Loucy (cell line): ENCODE measurements at regions not wholly inside any gene's neighbourhood (a gene's known extent, or its start where the extent isn't known, plus 50 kb on each side); places are given as distances from the start of the nearest gene placed in this dataset.

Source experiments
- H2AFZ ChIP-seq: fragments of 200-600 bp; sonication (generic); 2 replicates; pipeline ENCODE4 v1.6.0; 2016; ENCODE audit warnings: antibody characterized with exemption, mild to moderate bottlenecking, low read length, moderate library complexity
- H3F3A ChIP-seq: fragments of 200-600 bp; 2 replicates; pipeline ENCODE4 v1.6.0; 2016; ENCODE audit warnings: antibody characterized with exemption, low read depth, mild to moderate bottlenecking
- H3K27me3 ChIP-seq: fragments of 200-600 bp; sonication (generic); 2 replicates; pipeline ENCODE4 v1.6.1; 2014; ENCODE audit warnings: low read length, mild to moderate bottlenecking; ENCODE audit not compliant: insufficient read depth, poor library complexity, severe bottlenecking
- H3K36me3 ChIP-seq: fragments of 200-600 bp; sonication (generic); 2 replicates; pipeline ENCODE4 v1.6.1; 2016; ENCODE audit warnings: low read length; ENCODE audit not compliant: insufficient read depth
- H3K4me1 ChIP-seq: fragments of 200-600 bp; sonication (generic); 2 replicates; pipeline ENCODE4 v1.5.1; 2014; ENCODE audit warnings: low read length, mild to moderate bottlenecking; ENCODE audit not compliant: insufficient read depth, poor library complexity, severe bottlenecking
- H3K4me2 ChIP-seq: fragments of 200-600 bp; sonication (generic); 2 replicates; pipeline ENCODE4 v1.6.0; 2014; ENCODE audit warnings: antibody characterized with exemption, low read length, low read depth, mild to moderate bottlenecking; ENCODE audit not compliant: poor library complexity, severe bottlenecking
- H3K4me3 ChIP-seq: fragments of 200-600 bp; sonication (generic); 2 replicates; pipeline ENCODE4 v1.5.1; 2014; ENCODE audit warnings: low read length, mild to moderate bottlenecking, mixed read lengths; ENCODE audit not compliant: poor library complexity, severe bottlenecking
- H3K79me2 ChIP-seq: fragments of 200-600 bp; sonication (generic); 2 replicates; pipeline ENCODE4 v1.6.1; 2014; ENCODE audit warnings: low read length; ENCODE audit not compliant: insufficient read depth
- H3K9ac ChIP-seq: fragments of 200-600 bp; sonication (generic); 2 replicates; pipeline ENCODE4 v1.6.0; 2014; ENCODE audit warnings: mild to moderate bottlenecking, low read depth, low read length, moderate library complexity; ENCODE audit not compliant: poor library complexity, severe bottlenecking
- H3K9me2 ChIP-seq: fragments of 200-600 bp; sonication (generic); replicated peaks from 2 replicates; pipeline ENCODE4 v1.6.1; 2016; ENCODE audit warnings: low read depth, low read length, mixed read lengths
- H3K9me3 ChIP-seq: fragments of 200-600 bp; sonication (generic); 2 replicates; pipeline ENCODE4 v1.6.1; 2014; ENCODE audit warnings: mild to moderate bottlenecking, antibody characterized with exemption, low read length, low read depth; ENCODE audit not compliant: insufficient read depth
- H4K20me1 ChIP-seq: fragments of 200-600 bp; sonication (generic); 2 replicates; pipeline ENCODE4 v1.6.0; 2014; ENCODE audit warnings: antibody characterized with exemption, low read length, mild to moderate bottlenecking; ENCODE audit not compliant: insufficient read depth, poor library complexity, severe bottlenecking
- EZH2phosphoT487 ChIP-seq: fragments of 200-600 bp; IDR thresholded peaks from 2 replicates; pipeline ENCODE4 v1.6.1; 2018; ENCODE audit warnings: antibody characterized with exemption, mild to moderate bottlenecking, moderate library complexity, borderline replicate concordance
- TF ChIP-seq, protein P1 (sequence below): fragments of 200-600 bp; sonication (generic); conservative IDR thresholded peaks from 2 replicates; pipeline ENCODE4 v1.5.1; 2014; ENCODE audit warnings: mild to moderate bottlenecking, antibody characterized with exemption, low read length

- Histone ChIP-seq H3K4me2 (no peak overlapping the region), H3K79me2 (no peaks in the 10 kb centered on the region), H3F3A (no peaks in the 10 kb centered on the region), H3K27me3 (no peaks in the 10 kb centered on the region), H3K4me3 (no peak overlapping the region), H3K9me3 (no peaks in the 10 kb centered on the region), H3K9ac (no peak overlapping the region), H4K20me1 (no peaks in the 10 kb centered on the region), H3K4me1 (no peaks in the 10 kb centered on the region), H2AFZ (no peak overlapping the region), H3K36me3 (no peaks in the 10 kb centered on the region), H3K9me2 (no peaks in the 10 kb centered on the region)
- TF ChIP-seq EZH2phosphoT487: no peak
- TF ChIP-seq, protein P1, sequence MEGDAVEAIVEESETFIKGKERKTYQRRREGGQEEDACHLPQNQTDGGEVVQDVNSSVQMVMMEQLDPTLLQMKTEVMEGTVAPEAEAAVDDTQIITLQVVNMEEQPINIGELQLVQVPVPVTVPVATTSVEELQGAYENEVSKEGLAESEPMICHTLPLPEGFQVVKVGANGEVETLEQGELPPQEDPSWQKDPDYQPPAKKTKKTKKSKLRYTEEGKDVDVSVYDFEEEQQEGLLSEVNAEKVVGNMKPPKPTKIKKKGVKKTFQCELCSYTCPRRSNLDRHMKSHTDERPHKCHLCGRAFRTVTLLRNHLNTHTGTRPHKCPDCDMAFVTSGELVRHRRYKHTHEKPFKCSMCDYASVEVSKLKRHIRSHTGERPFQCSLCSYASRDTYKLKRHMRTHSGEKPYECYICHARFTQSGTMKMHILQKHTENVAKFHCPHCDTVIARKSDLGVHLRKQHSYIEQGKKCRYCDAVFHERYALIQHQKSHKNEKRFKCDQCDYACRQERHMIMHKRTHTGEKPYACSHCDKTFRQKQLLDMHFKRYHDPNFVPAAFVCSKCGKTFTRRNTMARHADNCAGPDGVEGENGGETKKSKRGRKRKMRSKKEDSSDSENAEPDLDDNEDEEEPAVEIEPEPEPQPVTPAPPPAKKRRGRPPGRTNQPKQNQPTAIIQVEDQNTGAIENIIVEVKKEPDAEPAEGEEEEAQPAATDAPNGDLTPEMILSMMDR: no peak
Observed at GRCh38 chr5:135753990-135754389, 80.5 kb upstream of the SLC25A48 start.

DNA sequence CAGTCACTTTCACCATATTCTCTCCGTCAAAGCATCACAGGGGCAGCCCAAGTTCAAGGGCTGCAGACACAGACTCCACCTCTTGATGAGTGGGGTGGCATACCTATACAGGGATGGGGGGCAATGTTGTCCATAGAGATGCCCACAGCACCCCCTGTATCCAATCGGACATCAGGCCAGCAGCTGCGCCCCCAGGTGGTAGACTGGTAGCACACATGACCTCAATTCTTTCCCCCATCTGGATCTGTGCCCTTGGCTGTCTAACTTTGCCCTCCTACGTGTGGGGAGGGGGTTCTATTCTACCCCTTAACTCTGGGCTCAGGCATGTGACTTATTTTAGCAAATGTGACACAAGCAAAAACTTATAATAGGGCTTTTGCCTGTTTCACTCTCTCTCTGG lies 84.0 kb upstream of the SLC25A48 start:
- Histone ChIP-seq H3K9me3 (no peaks in the 10 kb centered on the region), H4K20me1 (no peaks in the 10 kb centered on the region), H2AFZ (no peak overlapping the region), H3K36me3 (no peaks in the 10 kb centered on the region), H3K4me2 (no peak overlapping the region), H3K4me1 (no peaks in the 10 kb centered on the region), H3F3A (no peaks in the 10 kb centered on the region), H3K4me3 (no peak overlapping the region), H3K9me2 (no peaks in the 10 kb centered on the region), H3K79me2 (no peaks in the 10 kb centered on the region), H3K27me3 (no peaks in the 10 kb centered on the region), H3K9ac (no peak overlapping the region)
- TF ChIP-seq EZH2phosphoT487: no peak
- TF ChIP-seq, protein P1: peak; percentile 38

DNA sequence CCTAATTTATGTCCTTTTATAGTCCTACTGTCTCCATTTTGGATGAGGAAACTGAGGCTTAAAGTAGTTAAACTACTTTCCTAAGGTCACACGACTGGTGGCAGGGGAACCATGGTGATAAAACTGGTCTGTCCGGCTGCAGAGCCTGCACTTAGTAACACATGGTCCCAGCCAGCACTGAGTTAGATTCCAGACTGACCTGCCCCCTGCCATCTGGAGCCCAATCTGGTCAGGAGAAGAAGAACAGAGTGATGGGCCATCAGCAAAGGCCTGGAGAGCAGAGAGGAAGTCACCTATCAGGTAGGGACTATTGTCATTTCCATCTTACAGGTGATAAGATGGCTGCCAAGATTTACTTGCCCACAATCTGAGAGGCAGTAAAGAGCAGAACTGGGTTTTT lies 86.6 kb upstream of the SLC25A48 start:
- TF ChIP-seq EZH2phosphoT487: no peak
- TF ChIP-seq, protein P1: no peak

More for the DNA sequence above, 86.6 kb upstream of the SLC25A48 start:
- no peak overlapping the region for H3K4me2 ChIP-seq
- H3F3A ChIP-seq: no peaks in the 10 kb centered on the region
- H3K27me3 ChIP-seq: no peaks in the 10 kb centered on the region
- H3K4me3 ChIP-seq: no peak overlapping the region
- H3K79me2 ChIP-seq: no peaks in the 10 kb centered on the region
- H3K4me1 ChIP-seq: no peaks in the 10 kb centered on the region
- no peaks in the 10 kb centered on the region for H3K9me3 ChIP-seq
- H2AFZ ChIP-seq: no peak overlapping the region
- no peaks in the 10 kb centered on the region for H3K9me2 ChIP-seq
- H3K36me3 ChIP-seq: no peaks in the 10 kb centered on the region
- H3K9ac ChIP-seq: no peak overlapping the region
- no peaks in the 10 kb centered on the region for H4K20me1 ChIP-seq
